K562 (cell line): ENCODE measurements at regions not wholly inside any gene's neighbourhood (a gene's known extent, or its start where the extent isn't known, plus 50 kb on each side); places are given as distances from the start of the nearest gene placed in this dataset.

ENCODE experiments used
- ATAC-seq: fragments of 200-7000 bp; cut with Tn5 transposase; 3 replicates; pipeline ENCODE4 v1.9.1; 2020; ENCODE audit warnings: moderate library complexity
- BruUV-seq: library from RNA; stranded (reverse); fragments of 400-500 nt; replicated peaks from 2 replicates; lab custom pipeline; 2021; lab: Mats Ljungman, UMichigan
- CTCF ChIA-PET: fragments of 300-600 bp; formaldehyde crosslinking; extraction: SDS; loops from one replicate; lab custom pipeline; 2021; ENCODE audit warnings: low intra/inter-chr PET ratio; lab: Yijun Ruan, JAX
- POLR2A ChIA-PET: fragments of 300-600, 350-650 bp; sonication (Branson Sonifier 250); formaldehyde crosslinking; extraction: SDS; loops from one replicate; lab custom pipeline; 2021; ENCODE audit warnings: antibody characterized with exemption, inconsistent platforms; lab: Yijun Ruan, JAX
- DNase-seq, 4 experiments: peaks; one replicate each; pipeline versions ENCODE4 v3.0.0 to v3.0.0-alpha.2; 2011 to 2018; ENCODE audit warnings: low spot score in 3 of 4, mixed read lengths in 3 of 4; ENCODE audit errors: extremely low read depth in 1 of 4
- FAIRE-seq: peaks from 2 replicates; lab custom pipeline; 2011; peaks lifted over from hg19 to GRCh38; lab: Jason Lieb, UNC
- H2AFZ ChIP-seq: 2 replicates; pipeline ENCODE4 v1.6.0; 2011; ENCODE audit warnings: low read depth, low read length, control low read depth, inconsistent platforms
- H3K27ac ChIP-seq: fragments of 200-600 bp; 3 replicates; pipeline ENCODE4 v1.8.0; 2011; ENCODE audit warnings: low read depth, mild to moderate bottlenecking, control low read depth, inconsistent platforms, low read length, moderate library complexity, mixed read lengths; ENCODE audit errors: extremely low read depth
- H3K27me3 ChIP-seq, 2 experiments: fragments of 300-600 bp in 1 of 2; 2 replicates in 1 of 2; 3 replicates in 1 of 2; pipeline versions ENCODE4 v1.6.0 to v1.8.0; 2011; ENCODE audit warnings: inconsistent platforms in 2 of 2, low read length in 2 of 2, mild to moderate bottlenecking in 1 of 2, mixed read lengths in 1 of 2, moderate library complexity in 1 of 2; ENCODE audit not compliant: control insufficient read depth in 2 of 2, insufficient read depth in 2 of 2
- H3K36me3 ChIP-seq: fragments of 300-600 bp; 3 replicates; pipeline ENCODE4 v1.8.0; 2011; ENCODE audit warnings: mild to moderate bottlenecking, low read length, inconsistent platforms; ENCODE audit not compliant: control insufficient read depth, insufficient read depth
- H3K4me1 ChIP-seq, 2 experiments: fragments of 200-600 bp in 1 of 2; replicated peaks in 1 of 2; 2 replicates in 1 of 2; 3 replicates in 1 of 2; pipeline versions ENCODE4 v1.5.1 to v1.8.0; 2011; ENCODE audit warnings: inconsistent platforms in 2 of 2, low read length in 2 of 2, mild to moderate bottlenecking in 1 of 2, mixed read lengths in 1 of 2, moderate library complexity in 1 of 2; ENCODE audit not compliant: control insufficient read depth in 2 of 2, insufficient read depth in 2 of 2
- H3K4me2 ChIP-seq: 2 replicates; pipeline ENCODE4 v1.6.1; 2011; ENCODE audit warnings: low read length, control low read depth, inconsistent platforms, mixed read lengths; ENCODE audit not compliant: insufficient read depth
- H3K4me3 ChIP-seq: fragments of 200-600 bp; sonication (generic), shearing (Covaris generic); 2 replicates; pipeline ENCODE4 v1.5.1; 2016; ENCODE audit warnings: control low read depth, inconsistent platforms
- H3K79me2 ChIP-seq: fragments of 200-600 bp; 3 replicates; pipeline ENCODE4 v1.8.0; 2011; ENCODE audit warnings: low read length, inconsistent platforms; ENCODE audit not compliant: control insufficient read depth, insufficient read depth
- H3K9ac ChIP-seq, 2 experiments: 2 replicates each; pipeline versions ENCODE4 v1.6.0 to v1.6.1; 2011; ENCODE audit warnings: low read depth in 2 of 2, low read length in 2 of 2, control low read depth in 1 of 2, inconsistent platforms in 1 of 2, mild to moderate bottlenecking in 1 of 2, mixed read lengths in 1 of 2; ENCODE audit not compliant: insufficient read depth in 1 of 2
- H3K9me1 ChIP-seq: one replicate; pipeline ENCODE4 v1.6.0; 2011; ENCODE audit warnings: inconsistent platforms, mild to moderate bottlenecking, low read length, moderate library complexity; ENCODE audit not compliant: control insufficient read depth, insufficient read depth
- H3K9me3 ChIP-seq: replicated peaks from 2 replicates; pipeline ENCODE4 v1.5.1; 2011; ENCODE audit warnings: low read depth, low read length, inconsistent platforms; ENCODE audit not compliant: control insufficient read depth, insufficient read depth
- H4K20me1 ChIP-seq: replicated peaks from 2 replicates; pipeline ENCODE4 v1.6.1; 2011; ENCODE audit warnings: low read length, inconsistent platforms, mixed read lengths; ENCODE audit not compliant: control insufficient read depth, insufficient read depth
- CAMTA2 ChIP-seq: fragments of 250-450 bp; sonication (Bioruptor Pico); conservative IDR thresholded peaks from 2 replicates; pipeline ENCODE4 v1.5.1; 2022
- HDAC1 ChIP-seq, 2 experiments: fragments of 450-650 bp; IDR thresholded peaks; 2 replicates each; pipeline ENCODE4 v1.6.1; 2016 to 2017; ENCODE audit warnings: inconsistent platforms in 1 of 2, mild to moderate bottlenecking in 1 of 2, moderate library complexity in 1 of 2
- LCOR ChIP-seq: sonication (generic); formaldehyde crosslinking; IDR thresholded peaks from 2 replicates; pipeline ENCODE4 v1.8.0; 2022; ENCODE audit warnings: mild to moderate bottlenecking, missing genetic modification reagents
- NEUROD1 ChIP-seq: fragments of 150-350 bp; IDR thresholded peaks from 2 replicates; pipeline ENCODE4 v1.6.1; 2014; ENCODE audit warnings: borderline replicate concordance, low read length, low read depth; ENCODE audit not compliant: partially characterized antibody
- WGBS: fragments of 100-300 bp; shearing (Covaris generic); methylation state at CpG from one replicate; pipeline ENCODE4 v1.1.6; 2016; ENCODE audit warnings: low coverage, mixed read lengths; ENCODE audit not compliant: insufficient coverage; ENCODE audit errors: missing lambda C conversion rate; 5-methylcytosine and 5-hydroxymethylcytosine counted together
- in situ Hi-C: fragments of 300-500 bp; cut with MboI; formaldehyde crosslinking; loops from 4 replicates; pipeline ENCODE4 v1.15.0; 2018; ENCODE audit warnings: inconsistent platforms, mixed read lengths
- intact Hi-C: fragments of 100-400 bp; cut with micrococcal nuclease; formaldehyde crosslinking; loops from 2 replicates; pipeline ENCODE4 v1.14.2; 2022
- TF ChIP-seq, protein P1 (sequence below), 3 experiments: IDR thresholded peaks in 2 of 3; conservative IDR thresholded peaks in 1 of 3; 2 replicates each; pipeline ENCODE4 v1.5.1; 2011 to 2012; ENCODE audit warnings: low read length in 3 of 3, mild to moderate bottlenecking in 3 of 3, control low read depth in 2 of 3, improper control_type of control experiment in 1 of 3, inconsistent platforms in 1 of 3, low read depth in 1 of 3, mixed read lengths in 1 of 3, moderate library complexity in 1 of 3; ENCODE audit not compliant: insufficient read depth in 2 of 3
- TF ChIP-seq, protein P2 (sequence below): fragments of 450-650 bp; IDR thresholded peaks from 2 replicates; pipeline ENCODE4 v1.6.1; 2016; ENCODE audit warnings: antibody characterized with exemption
- TF ChIP-seq, protein P3 (sequence below): conservative IDR thresholded peaks from 2 replicates; pipeline ENCODE4 v1.6.1; 2011; ENCODE audit warnings: low read depth, mild to moderate bottlenecking, low read length; ENCODE audit not compliant: control insufficient read depth
- TF ChIP-seq, protein P4 (sequence below): fragments of 450-650 bp; conservative IDR thresholded peaks from 2 replicates; pipeline ENCODE4 v1.6.1; 2016; ENCODE audit warnings: missing genetic modification characterization, low read depth, mild to moderate bottlenecking, missing compliant biosample characterization, moderate library complexity
- TF ChIP-seq, protein P5 (sequence below): IDR thresholded peaks from 3 replicates; pipeline ENCODE4 v1.6.1; 2011; ENCODE audit warnings: borderline replicate concordance, mild to moderate bottlenecking, moderate library complexity; ENCODE audit not compliant: insufficient read length; ENCODE audit errors: extremely low read depth

DNA sequence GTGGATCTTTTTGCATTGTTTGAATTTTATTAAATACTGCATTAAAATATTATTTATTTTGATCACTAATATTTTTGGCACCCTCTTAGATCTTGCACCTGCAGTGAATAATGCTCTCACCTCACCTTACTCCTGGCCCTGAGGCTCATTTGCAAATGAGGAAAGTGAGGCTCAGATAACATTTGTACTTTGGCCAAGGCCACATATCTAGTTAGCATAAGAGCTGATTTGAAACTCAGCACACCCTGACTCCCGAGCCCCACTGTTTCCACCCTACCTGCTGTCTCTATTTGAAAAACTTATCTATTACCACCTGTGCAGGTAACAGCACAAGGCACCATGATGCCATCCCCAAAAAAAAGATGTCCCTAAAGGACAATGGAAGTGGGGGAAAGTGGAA lies 358.7 kb upstream of the MAF start:
- FAIRE-seq (no peak), DNase-seq (no peak), ATAC-seq (no peak)
- Histone ChIP-seq H4K20me1 (no peaks in the 10 kb centered on the region), H3K9me1 (no peaks in the 10 kb centered on the region), H3K27ac (no peak overlapping the region), H3K4me3 (no peak overlapping the region), H3K9ac (no peak overlapping the region), H3K9me3 (no peaks in the 10 kb centered on the region), H3K4me2 (no peak overlapping the region), H2AFZ (no peak overlapping the region), H3K27me3 (no peaks in the 10 kb centered on the region), H3K36me3 (no peaks in the 10 kb centered on the region), H3K79me2 (no peaks in the 10 kb centered on the region), H3K4me1 (no peaks in the 10 kb centered on the region; a peak in 1 of 5 replicates)
- no TSS peak for BruUV-seq
- ChIA-PET POLR2A (interaction anchor here (0.9 kb wide), 1 partner anchor 11 kb away, joined by 3 read pairs; no protein-coding TSS in a partner anchor), CTCF (no interaction called here)
- intact Hi-C loops (no loop called here), in situ Hi-C loops (no loop called here)
- TF ChIP-seq, protein P1, sequence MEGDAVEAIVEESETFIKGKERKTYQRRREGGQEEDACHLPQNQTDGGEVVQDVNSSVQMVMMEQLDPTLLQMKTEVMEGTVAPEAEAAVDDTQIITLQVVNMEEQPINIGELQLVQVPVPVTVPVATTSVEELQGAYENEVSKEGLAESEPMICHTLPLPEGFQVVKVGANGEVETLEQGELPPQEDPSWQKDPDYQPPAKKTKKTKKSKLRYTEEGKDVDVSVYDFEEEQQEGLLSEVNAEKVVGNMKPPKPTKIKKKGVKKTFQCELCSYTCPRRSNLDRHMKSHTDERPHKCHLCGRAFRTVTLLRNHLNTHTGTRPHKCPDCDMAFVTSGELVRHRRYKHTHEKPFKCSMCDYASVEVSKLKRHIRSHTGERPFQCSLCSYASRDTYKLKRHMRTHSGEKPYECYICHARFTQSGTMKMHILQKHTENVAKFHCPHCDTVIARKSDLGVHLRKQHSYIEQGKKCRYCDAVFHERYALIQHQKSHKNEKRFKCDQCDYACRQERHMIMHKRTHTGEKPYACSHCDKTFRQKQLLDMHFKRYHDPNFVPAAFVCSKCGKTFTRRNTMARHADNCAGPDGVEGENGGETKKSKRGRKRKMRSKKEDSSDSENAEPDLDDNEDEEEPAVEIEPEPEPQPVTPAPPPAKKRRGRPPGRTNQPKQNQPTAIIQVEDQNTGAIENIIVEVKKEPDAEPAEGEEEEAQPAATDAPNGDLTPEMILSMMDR (IDR thresholded peaks at IDR 0.05 in 2 of 3, conservative IDR thresholded peaks at IDR 0.05 in 1 of 3; ENCODE audit: insufficient read depth in 2 of 3, low read depth in 1 of 3, low read length in 3 of 3), result no peak
- TF ChIP-seq, protein P2, sequence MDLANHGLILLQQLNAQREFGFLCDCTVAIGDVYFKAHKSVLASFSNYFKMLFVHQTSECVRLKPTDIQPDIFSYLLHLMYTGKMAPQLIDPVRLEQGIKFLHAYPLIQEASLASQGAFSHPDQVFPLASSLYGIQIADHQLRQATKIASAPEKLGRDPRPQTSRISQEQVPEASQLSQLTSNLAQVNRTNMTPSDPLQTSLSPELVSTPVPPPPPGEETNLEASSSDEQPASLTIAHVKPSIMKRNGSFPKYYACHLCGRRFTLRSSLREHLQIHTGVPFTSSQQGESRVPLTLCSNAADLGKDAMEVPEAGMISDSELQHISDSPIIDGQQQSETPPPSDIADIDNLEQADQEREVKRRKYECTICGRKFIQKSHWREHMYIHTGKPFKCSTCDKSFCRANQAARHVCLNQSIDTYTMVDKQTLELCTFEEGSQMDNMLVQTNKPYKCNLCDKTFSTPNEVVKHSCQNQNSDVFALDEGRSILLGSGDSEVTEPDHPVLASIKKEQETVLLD, result no peak
- TF ChIP-seq HDAC1 (IDR thresholded peaks at IDR 0.05) (no peak), NEUROD1 (no peak), CAMTA2 (CRISPR knock-in tag) (no peak), LCOR (CRISPR knock-in tag) (no peak)
- TF ChIP-seq, protein P3, sequence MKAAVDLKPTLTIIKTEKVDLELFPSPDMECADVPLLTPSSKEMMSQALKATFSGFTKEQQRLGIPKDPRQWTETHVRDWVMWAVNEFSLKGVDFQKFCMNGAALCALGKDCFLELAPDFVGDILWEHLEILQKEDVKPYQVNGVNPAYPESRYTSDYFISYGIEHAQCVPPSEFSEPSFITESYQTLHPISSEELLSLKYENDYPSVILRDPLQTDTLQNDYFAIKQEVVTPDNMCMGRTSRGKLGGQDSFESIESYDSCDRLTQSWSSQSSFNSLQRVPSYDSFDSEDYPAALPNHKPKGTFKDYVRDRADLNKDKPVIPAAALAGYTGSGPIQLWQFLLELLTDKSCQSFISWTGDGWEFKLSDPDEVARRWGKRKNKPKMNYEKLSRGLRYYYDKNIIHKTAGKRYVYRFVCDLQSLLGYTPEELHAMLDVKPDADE, result no peak
- TF ChIP-seq, protein P4, sequence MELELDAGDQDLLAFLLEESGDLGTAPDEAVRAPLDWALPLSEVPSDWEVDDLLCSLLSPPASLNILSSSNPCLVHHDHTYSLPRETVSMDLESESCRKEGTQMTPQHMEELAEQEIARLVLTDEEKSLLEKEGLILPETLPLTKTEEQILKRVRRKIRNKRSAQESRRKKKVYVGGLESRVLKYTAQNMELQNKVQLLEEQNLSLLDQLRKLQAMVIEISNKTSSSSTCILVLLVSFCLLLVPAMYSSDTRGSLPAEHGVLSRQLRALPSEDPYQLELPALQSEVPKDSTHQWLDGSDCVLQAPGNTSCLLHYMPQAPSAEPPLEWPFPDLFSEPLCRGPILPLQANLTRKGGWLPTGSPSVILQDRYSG (tag), result no peak
- TF ChIP-seq, protein P5, sequence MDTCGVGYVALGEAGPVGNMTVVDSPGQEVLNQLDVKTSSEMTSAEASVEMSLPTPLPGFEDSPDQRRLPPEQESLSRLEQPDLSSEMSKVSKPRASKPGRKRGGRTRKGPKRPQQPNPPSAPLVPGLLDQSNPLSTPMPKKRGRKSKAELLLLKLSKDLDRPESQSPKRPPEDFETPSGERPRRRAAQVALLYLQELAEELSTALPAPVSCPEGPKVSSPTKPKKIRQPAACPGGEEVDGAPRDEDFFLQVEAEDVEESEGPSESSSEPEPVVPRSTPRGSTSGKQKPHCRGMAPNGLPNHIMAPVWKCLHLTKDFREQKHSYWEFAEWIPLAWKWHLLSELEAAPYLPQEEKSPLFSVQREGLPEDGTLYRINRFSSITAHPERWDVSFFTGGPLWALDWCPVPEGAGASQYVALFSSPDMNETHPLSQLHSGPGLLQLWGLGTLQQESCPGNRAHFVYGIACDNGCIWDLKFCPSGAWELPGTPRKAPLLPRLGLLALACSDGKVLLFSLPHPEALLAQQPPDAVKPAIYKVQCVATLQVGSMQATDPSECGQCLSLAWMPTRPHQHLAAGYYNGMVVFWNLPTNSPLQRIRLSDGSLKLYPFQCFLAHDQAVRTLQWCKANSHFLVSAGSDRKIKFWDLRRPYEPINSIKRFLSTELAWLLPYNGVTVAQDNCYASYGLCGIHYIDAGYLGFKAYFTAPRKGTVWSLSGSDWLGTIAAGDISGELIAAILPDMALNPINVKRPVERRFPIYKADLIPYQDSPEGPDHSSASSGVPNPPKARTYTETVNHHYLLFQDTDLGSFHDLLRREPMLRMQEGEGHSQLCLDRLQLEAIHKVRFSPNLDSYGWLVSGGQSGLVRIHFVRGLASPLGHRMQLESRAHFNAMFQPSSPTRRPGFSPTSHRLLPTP, result no peak
- 17% methylated on average over 1 of the region's 1 CpG for WGBS
